ENCODE measurements at regions not wholly inside any gene's neighbourhood (a gene's known extent, or its start where the extent isn't known, plus 50 kb on each side); places are given as distances from the start of the nearest gene placed in this dataset.
A peak's percentile ranks its signal among the peaks of the same experiment; 100 is the strongest.
"Not testable (repeated sequence)": the region's sequence is repeated elsewhere in the genome, so short reads cannot be mapped to it uniquely, and the experiment has no call there.

- DNase-seq = no peak
Observed at GRCh38 chr5:2112173-2113025, 229.7 kb upstream of the IRX4 start.

DNA sequence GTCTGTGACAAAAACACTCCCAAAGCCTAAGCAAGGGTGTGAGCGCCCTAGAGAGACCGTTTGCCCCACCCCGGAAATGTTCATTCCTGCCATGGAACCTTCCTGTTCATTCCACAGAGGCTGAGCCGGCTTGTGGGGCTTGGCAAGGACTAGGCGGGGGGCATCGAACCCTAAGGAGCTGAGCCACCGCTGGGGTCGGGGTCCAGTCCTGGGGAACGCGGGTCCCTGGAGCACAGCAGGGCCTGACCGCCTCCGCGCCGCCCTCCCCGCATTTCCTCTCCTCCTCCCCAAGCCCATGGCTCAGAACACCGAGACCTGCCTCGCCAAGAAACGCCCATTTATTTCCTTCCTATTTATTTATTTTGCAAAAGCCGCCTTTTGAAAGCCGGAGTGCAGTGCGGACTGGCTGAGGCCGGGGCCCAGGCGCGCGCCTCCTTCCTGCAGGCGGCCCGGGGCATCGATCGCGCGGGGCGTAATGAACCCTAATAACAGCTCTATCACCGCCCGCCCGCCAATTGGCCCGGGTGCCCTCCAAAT, 228.9 kb upstream of the IRX4 start:
- DNase-seq = no peak

DNA sequence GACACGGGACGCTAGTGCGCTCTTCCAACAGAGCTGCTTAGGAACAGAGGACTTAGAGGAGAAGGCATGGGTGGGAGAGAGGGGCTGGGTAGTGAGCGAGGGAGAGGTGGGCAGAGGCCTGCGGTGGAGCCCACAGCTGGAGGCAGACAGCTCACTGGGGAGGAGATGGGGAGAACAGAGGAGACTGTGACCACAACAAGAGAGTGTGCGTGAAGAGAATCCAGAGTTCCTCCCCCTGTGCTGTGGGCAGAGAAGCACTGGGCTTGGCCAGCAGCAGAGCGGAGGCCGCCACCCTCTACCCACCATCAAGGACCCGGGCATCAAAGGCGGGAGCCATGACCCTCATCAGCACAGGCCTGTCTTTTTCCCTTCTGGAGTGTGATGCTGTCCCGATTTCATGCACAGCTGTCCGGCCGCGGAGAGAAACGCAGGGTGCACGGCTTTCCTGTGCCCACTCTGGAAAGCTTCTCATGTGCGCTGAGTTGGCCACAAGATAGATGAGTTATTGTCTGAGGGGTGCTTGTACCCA, 228.3 kb upstream of the IRX4 start:
- no peak for DNase-seq

DNA sequence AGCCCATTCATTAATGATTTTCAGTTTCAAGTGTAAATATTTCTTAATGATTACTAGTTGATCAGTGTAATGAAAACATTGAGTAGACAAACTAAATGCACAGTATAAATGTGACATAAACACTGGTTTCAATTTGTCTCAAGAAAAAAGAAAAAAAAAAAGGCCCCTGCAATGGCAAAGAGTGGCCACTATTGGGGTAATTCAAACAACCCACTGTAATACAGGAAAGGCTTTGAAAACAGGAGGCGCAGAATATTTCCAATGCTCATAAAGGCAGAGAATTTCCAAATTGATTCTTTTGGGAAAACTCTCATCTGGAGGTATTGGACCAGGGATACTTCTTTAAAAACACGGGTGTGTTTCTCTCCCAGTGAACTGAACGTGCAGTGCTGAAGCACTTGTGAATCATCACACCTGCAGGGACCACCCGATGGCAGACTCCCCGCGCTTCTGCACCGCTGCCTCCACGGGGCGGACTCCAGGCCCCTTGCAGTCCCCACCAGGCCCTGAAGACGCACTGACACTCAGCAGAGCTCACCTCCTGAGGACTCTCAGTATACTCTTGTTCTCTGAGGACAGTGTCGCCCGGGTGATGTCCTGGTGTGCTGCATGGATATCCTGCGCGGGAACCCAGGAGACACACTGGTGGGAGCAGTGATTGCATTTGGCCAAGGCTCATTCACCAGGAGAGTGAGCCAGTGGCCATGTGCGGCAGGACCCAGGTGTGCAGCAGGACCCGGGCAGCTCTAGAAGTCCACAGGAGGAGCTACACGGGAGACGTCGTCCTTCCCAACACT, 227.6 kb upstream of the IRX4 start:
- DNase-seq = no peak

DNA sequence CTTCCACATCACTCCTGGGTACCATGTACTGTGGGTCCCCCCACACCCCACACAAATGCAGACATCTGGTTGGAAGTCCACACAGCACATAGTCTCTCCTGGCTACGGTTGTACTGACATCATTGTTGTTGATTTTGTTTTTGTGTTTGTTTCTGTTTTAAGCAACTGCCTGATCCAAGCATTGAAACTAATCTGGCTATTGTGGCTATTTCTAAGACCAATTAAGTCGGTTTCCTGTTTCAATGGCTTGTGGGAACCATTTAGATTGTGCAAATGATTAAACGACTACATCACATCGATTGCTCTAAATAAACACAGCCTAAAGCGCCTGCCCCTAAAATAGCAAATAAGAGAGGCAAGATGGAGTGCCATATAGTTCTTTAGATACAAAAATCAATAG, 226.8 kb upstream of the IRX4 start:
- no peak for DNase-seq

GRCh38 chr5:2106721-2107120, 224.0 kb upstream of the IRX4 start:
- DNase-seq = no peak

- DNase-seq = peak; percentile 20
Observed at GRCh38 chr5:2105141-2105540, 222.4 kb upstream of the IRX4 start.

DNA sequence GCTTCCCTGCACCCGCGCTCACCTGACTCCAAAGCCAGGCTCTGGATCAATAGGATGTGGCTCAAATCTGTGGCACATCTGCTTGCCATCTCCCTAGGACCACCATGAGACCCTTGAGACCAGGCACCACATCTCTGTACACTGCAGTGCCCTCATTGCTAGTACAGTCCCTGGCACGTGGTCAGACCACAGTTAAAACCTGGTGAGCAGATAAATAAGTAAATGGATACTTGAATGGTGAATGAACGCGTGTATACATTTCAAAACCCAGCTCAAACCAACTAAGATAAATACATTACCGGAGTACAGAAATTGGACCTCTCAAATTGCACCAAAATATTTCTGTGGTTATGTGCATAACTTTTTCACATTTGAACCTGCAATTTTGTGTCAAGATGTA, 221.2 kb upstream of the IRX4 start:
- no peak for DNase-seq

DNA sequence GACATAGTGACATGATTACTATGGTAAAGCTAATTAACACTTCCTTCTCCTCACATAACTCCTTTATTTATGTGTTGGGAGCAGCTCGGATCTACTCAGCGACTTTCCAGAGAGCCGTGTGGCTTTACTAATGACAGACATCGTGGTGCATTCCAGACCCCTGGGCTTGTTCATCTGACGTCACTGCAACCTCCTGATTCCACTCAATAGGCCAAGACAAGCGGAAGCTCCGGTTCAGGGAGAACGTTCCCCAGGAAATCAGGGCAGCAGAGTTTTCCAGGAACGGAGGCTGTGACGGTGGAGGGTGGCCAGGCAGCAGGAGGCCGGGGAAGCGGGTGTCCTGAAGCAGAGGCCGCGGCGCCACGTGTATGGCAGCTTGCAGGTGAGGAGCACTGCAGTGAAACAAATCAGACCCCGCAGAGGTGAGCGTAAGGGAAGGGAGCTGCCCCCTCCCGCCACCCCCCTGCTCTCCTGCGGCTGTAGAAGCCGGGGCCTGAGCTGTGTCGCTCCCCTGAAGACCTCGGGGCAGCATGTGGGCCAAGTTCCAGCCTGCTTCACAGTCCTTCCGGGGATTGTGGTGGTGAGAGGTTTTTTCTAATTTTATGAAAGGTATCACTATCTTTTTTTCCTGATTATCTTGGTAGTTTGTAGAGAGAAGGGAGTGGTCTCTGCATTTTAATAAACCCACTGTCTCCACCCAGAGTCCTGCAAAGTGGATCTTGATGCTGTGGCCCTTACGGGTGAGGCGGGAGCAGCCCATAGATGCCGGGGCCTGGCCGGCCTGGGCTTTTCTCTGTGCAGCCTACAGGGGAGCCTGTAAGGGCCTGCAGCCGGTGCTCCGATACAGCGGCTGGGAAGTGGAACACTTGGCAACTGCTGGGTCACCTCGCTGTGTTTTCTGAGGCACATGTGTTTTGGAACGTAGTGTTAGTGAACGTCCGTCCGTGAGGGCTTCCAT, 220.4 kb upstream of the IRX4 start:
- DNase-seq = no peak

- DNase-seq = no peak
Observed at GRCh38 chr5:2101685-2102084, 219.0 kb upstream of the IRX4 start.

- DNase-seq = no peak
Observed at GRCh38 chr5:2096887-2097505, 214.3 kb upstream of the IRX4 start.

- no peak for DNase-seq
Observed at GRCh38 chr5:2095011-2095410, 212.3 kb upstream of the IRX4 start.

GRCh38 chr5:2094616-2094995, 211.9 kb upstream of the IRX4 start:
- no peak for DNase-seq

DNA sequence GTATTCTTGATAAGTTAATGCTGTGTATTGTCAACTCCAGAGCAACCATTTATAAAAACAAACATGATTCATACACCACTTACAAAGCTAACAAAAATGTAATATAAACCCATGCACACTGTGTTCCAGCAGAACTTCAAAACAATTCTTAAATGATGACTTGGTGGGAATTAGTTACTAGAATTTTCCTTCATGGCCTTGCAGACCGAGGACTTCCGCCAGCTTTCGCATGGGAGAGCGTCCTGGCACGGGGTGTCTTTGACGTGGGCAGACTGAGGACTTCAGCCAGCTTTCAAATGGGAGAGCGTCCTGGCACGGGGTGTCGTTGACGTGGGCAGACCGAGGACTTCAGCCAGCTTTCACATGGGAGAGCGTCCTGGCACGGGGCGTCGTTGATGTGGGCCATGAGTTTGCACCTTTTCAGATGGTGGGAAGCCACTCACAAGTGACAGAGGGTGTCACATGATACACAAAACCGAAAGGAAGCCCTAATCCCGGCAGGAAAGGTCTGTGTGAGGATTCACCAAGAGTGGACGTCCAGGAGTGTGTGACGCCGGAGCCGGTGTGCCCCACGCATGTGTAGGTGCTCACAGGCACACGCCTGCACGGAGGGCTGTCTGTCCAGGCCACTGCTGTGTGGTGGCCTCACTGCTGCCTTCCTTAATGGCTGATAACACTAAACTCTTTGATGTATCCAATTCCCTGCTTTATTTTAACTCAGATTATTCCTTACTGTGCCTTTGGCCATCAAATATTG, 211.3 kb upstream of the IRX4 start:
- DNase-seq = no peak

GRCh38 chr5:2091921-2092320, 209.2 kb upstream of the IRX4 start:
- no peak for DNase-seq

DNA sequence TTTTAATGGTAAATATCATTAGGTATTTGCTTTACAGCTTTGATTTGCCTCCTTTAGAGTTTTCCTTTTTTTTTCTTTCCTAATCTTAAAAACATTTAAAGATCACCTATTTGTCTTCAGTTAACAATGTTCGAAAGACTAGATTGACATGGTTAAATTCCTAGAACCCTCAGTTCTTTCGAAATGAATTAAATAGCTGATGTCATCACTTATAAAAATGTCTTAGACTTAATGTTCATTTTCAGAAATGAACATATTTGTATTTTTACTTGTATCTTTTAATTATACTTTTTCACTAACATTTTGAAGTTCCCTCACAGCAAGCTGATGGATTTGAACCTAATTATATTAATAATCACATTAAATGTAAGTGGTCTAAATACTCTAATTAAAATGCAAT, 205.3 kb upstream of the IRX4 start:
- no peak for DNase-seq

GRCh38 chr5:2075365-2075764, 192.6 kb upstream of the IRX4 start:
- DNase-seq = no peak

DNA sequence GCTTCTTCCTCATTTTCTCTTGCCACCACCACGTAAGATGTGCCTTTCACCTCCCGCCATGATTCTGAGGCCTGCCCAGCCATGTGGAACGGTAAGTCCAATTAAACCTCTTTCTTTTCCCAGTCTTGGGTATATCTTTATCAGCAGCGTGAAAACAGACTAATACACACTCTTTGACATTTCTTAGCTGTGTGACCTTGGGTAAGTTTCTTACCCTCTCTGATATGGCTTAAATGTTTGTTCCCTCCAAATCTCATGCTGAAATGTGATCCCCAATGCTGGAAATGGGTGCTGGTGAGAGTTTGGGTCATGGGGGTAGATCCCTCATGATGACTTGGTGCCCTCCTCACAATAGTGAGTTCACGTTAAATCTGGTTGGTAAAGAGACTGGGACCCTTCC, 188.8 kb upstream of the IRX4 start:
- DNase-seq = no peak

GRCh38 chr5:2070787-2071186, 188.1 kb upstream of the IRX4 start:
- not testable (repeated sequence) for DNase-seq

- no peak for DNase-seq
Observed at GRCh38 chr5:2068531-2068930, 185.8 kb upstream of the IRX4 start.

GRCh38 chr5:2066373-2066772, 183.6 kb upstream of the IRX4 start:
- DNase-seq = no peak

All from CD4-positive, alpha-beta T cell treated with Interleukin-17A for 1 hour (primary cell).